A172 (cell line): ENCODE measurements at regions not wholly inside any gene's neighbourhood (a gene's known extent, or its start where the extent isn't known, plus 50 kb on each side); places are given as distances from the start of the nearest gene placed in this dataset.
"Not testable (repeated sequence)": the region's sequence is repeated elsewhere in the genome, so short reads cannot be mapped to it uniquely, and the experiment has no call there.

ENCODE experiments used
- DNase-seq: peaks from one replicate; pipeline ENCODE4 v3.0.0-alpha.2; 2015; ENCODE audit warnings: low spot score

- DNase-seq = not testable (repeated sequence)
Observed at GRCh38 chr3:91348064-91348463, 2240.6 kb downstream of the EPHA3 start.

- not testable (repeated sequence) for DNase-seq
Observed at GRCh38 chr3:91349072-91349471, 2241.7 kb downstream of the EPHA3 start.

GRCh38 chr3:91352161-91352560 is 2244.7 kb downstream of the EPHA3 start:
- not testable (repeated sequence) for DNase-seq

- not testable (repeated sequence) for DNase-seq
Observed at GRCh38 chr3:91359278-91359677, 2251.9 kb downstream of the EPHA3 start.

- not testable (repeated sequence) for DNase-seq
Observed at GRCh38 chr3:91383100-91383894, 2275.9 kb downstream of the EPHA3 start.

- not testable (repeated sequence) for DNase-seq
Observed at GRCh38 chr3:91403938-91404337, 2296.5 kb downstream of the EPHA3 start.

GRCh38 chr3:91442063-91442462 is 2334.6 kb downstream of the EPHA3 start:
- DNase-seq = not testable (repeated sequence)

- DNase-seq = not testable (repeated sequence)
Observed at GRCh38 chr3:91442483-91442882, 2335.1 kb downstream of the EPHA3 start.

- DNase-seq = not testable (repeated sequence)
Observed at GRCh38 chr3:91448379-91448778, 2341.0 kb downstream of the EPHA3 start.

GRCh38 chr3:91466517-91466916 is 2359.1 kb downstream of the EPHA3 start:
- DNase-seq = not testable (repeated sequence)

GRCh38 chr3:91469251-91469650 is 2361.8 kb downstream of the EPHA3 start:
- not testable (repeated sequence) for DNase-seq

- DNase-seq = peak; percentile 26
Observed at GRCh38 chr3:91485026-91485425, 2377.6 kb downstream of the EPHA3 start.

GRCh38 chr3:91485891-91486290 is 2378.5 kb downstream of the EPHA3 start:
- not testable (repeated sequence) for DNase-seq

- DNase-seq = not testable (repeated sequence)
Observed at GRCh38 chr3:91497712-91498111, 2390.3 kb downstream of the EPHA3 start.

- DNase-seq = not testable (repeated sequence)
Observed at GRCh38 chr3:91499850-91500249, 2392.4 kb downstream of the EPHA3 start.

GRCh38 chr3:91504874-91505273 is 2397.5 kb downstream of the EPHA3 start:
- not testable (repeated sequence) for DNase-seq
